ENCODE measurements at regions not wholly inside any gene's neighbourhood (a gene's known extent, or its start where the extent isn't known, plus 50 kb on each side); places are given as distances from the start of the nearest gene placed in this dataset.

DNA sequence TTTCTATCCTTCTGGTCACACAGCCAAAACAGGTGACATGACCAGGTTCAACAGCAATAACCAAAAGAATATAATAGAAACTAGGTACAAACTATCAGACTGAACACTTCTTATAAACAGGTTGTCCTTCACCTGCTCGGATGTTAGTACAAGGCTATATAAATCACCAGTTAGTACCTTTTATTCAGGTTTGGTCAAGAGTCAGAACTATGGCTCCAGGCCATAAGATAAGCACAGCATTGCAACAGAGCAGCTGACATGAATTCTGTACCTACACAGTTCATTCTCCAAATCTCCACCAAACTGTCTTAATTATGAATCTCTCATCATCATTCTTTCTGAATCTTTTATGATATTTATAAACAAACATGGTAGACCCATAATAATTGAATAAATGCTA lies 123.9 kb downstream of the DIO2 start:
- H3K4me2 ChIP-seq (ENCODE audit: insufficient read depth, low read length): no peak overlapping the region
- no peaks in the 10 kb centered on the region for H3K36me3 ChIP-seq (ENCODE audit: control insufficient read depth, insufficient read depth, low read length)
- in situ Hi-C loops (cut with MboI): no loop called here
- ATAC-seq (no peak), FAIRE-seq (no peak), DNase-seq (ENCODE audit: extremely low read depth in 1 of 4, low spot score in 3 of 4) (no peak)
- BruUV-seq (replicated peaks): no TSS peak
- TF ChIP-seq U2AF1 (optimal IDR thresholded peaks at IDR 0.05; ENCODE audit: low read depth, low read length) (no peak), ZNF324 (CRISPR knock-in tag; IDR thresholded peaks at IDR 0.05) (no peak), ZMIZ1 (IDR thresholded peaks at IDR 0.05; ENCODE audit: low read depth in 2 of 2, low read length in 2 of 2) (no peak)
- no peak overlapping the region for H3K27ac ChIP-seq (ENCODE audit: extremely low read depth, low read depth, low read length)
- H4K20me1 ChIP-seq (replicated peaks; ENCODE audit: control insufficient read depth, insufficient read depth, low read length): no peaks in the 10 kb centered on the region
- H2AFZ ChIP-seq (ENCODE audit: low read depth, low read length): no peak overlapping the region
- ChIA-PET POLR2A (no interaction called here), CTCF (ENCODE audit: low intra/inter-chr PET ratio) (no interaction called here)
- H3K79me2 ChIP-seq (ENCODE audit: control insufficient read depth, insufficient read depth, low read length): no peaks in the 10 kb centered on the region
- H3K27me3 ChIP-seq (ENCODE audit: control insufficient read depth in 2 of 2, insufficient read depth in 2 of 2, low read length in 2 of 2): no peaks in the 10 kb centered on the region
- no peaks in the 10 kb centered on the region for H3K9me3 ChIP-seq (replicated peaks; ENCODE audit: control insufficient read depth, insufficient read depth, low read depth, low read length)
- H3K9me1 ChIP-seq (ENCODE audit: control insufficient read depth, insufficient read depth, low read length): no peaks in the 10 kb centered on the region
- no peak overlapping the region for H3K9ac ChIP-seq (ENCODE audit: insufficient read depth in 1 of 2, low read depth in 2 of 2, low read length in 2 of 2)
- intact Hi-C loops (cut with micrococcal nuclease): no loop called here
- H3K4me3 ChIP-seq: no peak overlapping the region
- H3K4me1 ChIP-seq (replicated peaks in 1 of 2; ENCODE audit: control insufficient read depth in 2 of 2, insufficient read depth in 2 of 2, low read length in 2 of 2): no peaks in the 10 kb centered on the region
- WGBS (ENCODE audit: insufficient coverage, low coverage, missing lambda C conversion rate): 0% methylated on average over 1 of the region's 1 CpG
